MCF 10A (cell line): ENCODE measurements at regions not wholly inside any gene's neighbourhood (a gene's known extent, or its start where the extent isn't known, plus 50 kb on each side); places are given as distances from the start of the nearest gene placed in this dataset.
A peak's percentile ranks its signal among the peaks of the same experiment; 100 is the strongest.

ENCODE experiments used
- BruUV-seq: library from RNA; stranded (reverse); fragments of 400-500 nt; replicated peaks from 2 replicates; lab custom pipeline; 2021; lab: Mats Ljungman, UMichigan
- CTCF ChIA-PET: fragments of 300-600 bp; sonication (Branson Sonifier 250); formaldehyde crosslinking; extraction: SDS; loops from one replicate; lab custom pipeline; 2021; ENCODE audit warnings: antibody characterized with exemption, inconsistent platforms; lab: Yijun Ruan, JAX
- POLR2A ChIA-PET: fragments of 300-600, 350-650 bp; sonication (Branson Sonifier 250); formaldehyde crosslinking; extraction: SDS; loops from one replicate; lab custom pipeline; 2020; ENCODE audit warnings: antibody characterized with exemption, inconsistent platforms; lab: Yijun Ruan, JAX
- DNase-seq: peaks from one replicate; pipeline ENCODE4 v3.0.0-alpha.2; 2018; ENCODE audit not compliant: unreplicated experiment
- H3K27ac Mint-ChIP-seq: one replicate; pipeline ENCODE4 v1.8.0; 2022; ENCODE audit warnings: mild to moderate bottlenecking, low read depth, mixed read lengths; ENCODE audit not compliant: unreplicated experiment
- H3K27me3 Mint-ChIP-seq: one replicate; pipeline ENCODE4 v1.8.0; 2022; ENCODE audit warnings: mixed read lengths; ENCODE audit not compliant: insufficient read depth, unreplicated experiment
- H3K36me3 Mint-ChIP-seq: one replicate; pipeline ENCODE4 v1.8.0; 2022; ENCODE audit warnings: mild to moderate bottlenecking, moderate library complexity, mixed read lengths; ENCODE audit not compliant: insufficient read depth, unreplicated experiment
- H3K4me1 Mint-ChIP-seq: one replicate; pipeline ENCODE4 v1.8.0; 2022; ENCODE audit warnings: mixed read lengths; ENCODE audit not compliant: insufficient read depth, unreplicated experiment
- H3K4me3 Mint-ChIP-seq: one replicate; pipeline ENCODE4 v1.8.0; 2022; ENCODE audit warnings: mild to moderate bottlenecking, moderate library complexity, mixed read lengths; ENCODE audit not compliant: unreplicated experiment
- H3K9me3 Mint-ChIP-seq: one replicate; pipeline ENCODE4 v1.8.0; 2022; ENCODE audit warnings: mixed read lengths; ENCODE audit not compliant: unreplicated experiment
- CTCF ChIP-seq: fragments of 200-600 bp; IDR thresholded peaks from one replicate; pipeline ENCODE4 v1.8.0; 2022; ENCODE audit warnings: antibody characterized with exemption, mild to moderate bottlenecking; ENCODE audit not compliant: unreplicated experiment
- intact Hi-C: fragments of 100-400 bp; cut with micrococcal nuclease; formaldehyde crosslinking; loops from 2 replicates; pipeline ENCODE4 v1.14.1; 2022

- Mint-ChIP-seq H3K4me1 (peaks cover 24% of the 10 kb centered on the region), H3K9me3 (peaks cover 16% of the 10 kb centered on the region), H3K36me3 (no peaks in the 10 kb centered on the region), H3K4me3 (peak overlapping the region; percentile 52), H3K27me3 (no peaks in the 10 kb centered on the region), H3K27ac (peak overlapping the region; percentile 96)
- ChIA-PET POLR2A (no interaction called here), CTCF (no interaction called here)
- peak; percentile 31 for TF ChIP-seq CTCF
- BruUV-seq, result no TSS peak
- DNase-seq, result peak; percentile 94
- intact Hi-C loops, result loop anchor here (5.0 kb wide), 1 partner anchor 219 kb away; no protein-coding TSS in a partner anchor
These were observed 203.3 kb upstream of the CDH9 start for GRCh38 chr5:27241564-27242257.

- no peaks in the 10 kb centered on the region for H3K36me3 Mint-ChIP-seq
- ChIA-PET CTCF (no interaction called here), POLR2A (no interaction called here)
- no peak for TF ChIP-seq CTCF
- peaks cover 16% of the 10 kb centered on the region for H3K9me3 Mint-ChIP-seq
- no peak for DNase-seq
- H3K4me3 Mint-ChIP-seq, result no peak overlapping the region
- BruUV-seq, result no TSS peak
- no peaks in the 10 kb centered on the region for H3K27me3 Mint-ChIP-seq
- intact Hi-C loops, result loop anchor here (5.0 kb wide), 1 partner anchor 218 kb away; no protein-coding TSS in a partner anchor
- peak overlapping the region; percentile 96 for H3K27ac Mint-ChIP-seq
- H3K4me1 Mint-ChIP-seq, result peaks cover 24% of the 10 kb centered on the region
These were observed 202.4 kb upstream of the CDH9 start for GRCh38 chr5:27240791-27241190.

- no peak overlapping the region for H3K27ac Mint-ChIP-seq
- CTCF ChIA-PET, result interaction anchor here (0.6 kb wide), 1 partner anchor 149 kb away, joined by 3 read pairs; no protein-coding TSS in a partner anchor
- no peaks in the 10 kb centered on the region for H3K36me3 Mint-ChIP-seq
- no peak for TF ChIP-seq CTCF
- DNase-seq, result no peak
- POLR2A ChIA-PET, result no interaction called here
- H3K9me3 Mint-ChIP-seq, result peaks cover 5% of the 10 kb centered on the region
- H3K4me1 Mint-ChIP-seq, result no peaks in the 10 kb centered on the region
- H3K4me3 Mint-ChIP-seq, result no peak overlapping the region
- H3K27me3 Mint-ChIP-seq, result no peaks in the 10 kb centered on the region
- BruUV-seq, result no TSS peak
- intact Hi-C loops, result no loop called here
These were observed 196.5 kb upstream of the CDH9 start for GRCh38 chr5:27234916-27235315.

GRCh38 chr5:27221410-27221809 is 183.0 kb upstream of the CDH9 start:
- Mint-ChIP-seq H3K9me3 (peaks cover 15% of the 10 kb centered on the region), H3K27ac (no peak overlapping the region), H3K4me3 (no peak overlapping the region), H3K27me3 (no peaks in the 10 kb centered on the region), H3K4me1 (no peaks in the 10 kb centered on the region), H3K36me3 (no peaks in the 10 kb centered on the region)
- CTCF ChIA-PET, result no interaction called here
- intact Hi-C loops, result no loop called here
- BruUV-seq, result no TSS peak
- POLR2A ChIA-PET, result interaction anchor here (0.7 to 1.1 kb wide), 2 partner anchors 36 to 86 kb away, joined by 3 to 4 read pairs; no protein-coding TSS in a partner anchor
- DNase-seq, result no peak
- no peak for TF ChIP-seq CTCF
